WTC11 (cell line): ENCODE measurements at regions not wholly inside any gene's neighbourhood (a gene's known extent, or its start where the extent isn't known, plus 50 kb on each side); places are given as distances from the start of the nearest gene placed in this dataset.

ENCODE experiments used
- CTCF ChIP-seq: fragments of 200-600 bp; IDR thresholded peaks from 2 replicates; pipeline ENCODE4 v1.8.0; 2022; ENCODE audit warnings: antibody characterized with exemption
- FOXJ3 ChIP-seq: sonication (generic); formaldehyde crosslinking; IDR thresholded peaks from 2 replicates; pipeline ENCODE4 v1.9.0; 2021; ENCODE audit warnings: missing genetic modification reagents, mild to moderate bottlenecking, borderline replicate concordance
- NFE2L1 ChIP-seq: sonication (generic); formaldehyde crosslinking; IDR thresholded peaks from 2 replicates; pipeline ENCODE4 v1.8.1; 2023; ENCODE audit warnings: missing genetic modification reagents
- TEAD4 ChIP-seq: sonication (generic); formaldehyde crosslinking; IDR thresholded peaks from 2 replicates; pipeline ENCODE4 v1.8.0; 2022; ENCODE audit warnings: mild to moderate bottlenecking, missing genetic modification reagents
- ZBTB43 ChIP-seq: sonication (generic); formaldehyde crosslinking; IDR thresholded peaks from 2 replicates; pipeline ENCODE4 v1.8.1; 2023; ENCODE audit warnings: mild to moderate bottlenecking, missing genetic modification reagents

DNA sequence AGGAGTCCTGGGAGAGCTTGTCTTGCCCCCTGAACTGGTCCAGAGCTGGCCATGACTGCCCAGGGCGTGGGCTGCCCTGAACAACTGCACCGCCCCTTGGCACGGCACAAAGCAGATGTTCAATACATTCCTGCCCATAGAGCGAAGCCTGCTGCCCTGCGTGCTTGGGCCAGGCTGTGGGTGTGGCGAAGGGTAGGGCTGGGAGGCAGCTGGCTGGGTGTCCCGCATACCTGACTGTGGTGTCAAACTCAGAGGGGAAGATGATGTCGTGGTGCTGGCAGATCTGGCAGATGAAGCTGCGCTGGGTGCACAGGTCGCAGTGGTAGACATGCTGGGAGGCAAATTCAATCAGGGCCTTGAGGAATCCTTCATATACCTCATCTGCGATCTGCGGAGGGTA, 124.2 kb upstream of the SMURF2 start:
- TF ChIP-seq CTCF: no peak
- TF ChIP-seq FOXJ3 (CRISPR knock-in tag): no peak
- no peak for TF ChIP-seq NFE2L1 (CRISPR knock-in tag)
- TF ChIP-seq TEAD4 (CRISPR knock-in tag): no peak
- no peak for TF ChIP-seq ZBTB43 (CRISPR knock-in tag)
